Lower lobe of right lung (tissue), 2 donors: ENCODE measurements at regions not wholly inside any gene's neighbourhood (a gene's known extent, or its start where the extent isn't known, plus 50 kb on each side); places are given as distances from the start of the nearest gene placed in this dataset.
A peak's percentile ranks its signal among the peaks of the same experiment; 100 is the strongest.

Experiments used
- ATAC-seq, 2 donors: fragments of 200-7000 bp; cut with Tn5 transposase; one replicate each; pipeline ENCODE4 v1.9.1; 2020 to 2022; ENCODE audit warnings: mild to moderate bottlenecking in 2 of 2, moderate library complexity in 2 of 2
- DNase-seq: peaks from one replicate; pipeline ENCODE4 v3.0.0-alpha.2; 2020
- H3K27ac ChIP-seq: fragments of 200-600 bp; one replicate; pipeline ENCODE4 v1.8.0; 2022
- H3K27me3 ChIP-seq: fragments of 200-600 bp; one replicate; pipeline ENCODE4 v1.8.0; 2022; ENCODE audit warnings: low read depth
- H3K36me3 ChIP-seq: fragments of 200-600 bp; one replicate; pipeline ENCODE4 v1.8.0; 2022; ENCODE audit warnings: mild to moderate bottlenecking
- H3K4me1 ChIP-seq: fragments of 200-600 bp; one replicate; pipeline ENCODE4 v1.8.0; 2022
- H3K4me3 ChIP-seq: fragments of 200-600 bp; one replicate; pipeline ENCODE4 v1.8.0; 2022; ENCODE audit warnings: mild to moderate bottlenecking
- H3K9me3 ChIP-seq: fragments of 200-600 bp; one replicate; pipeline ENCODE4 v1.8.0; 2022
- intact Hi-C: fragments of 100-400 bp; cut with DNase I; formaldehyde crosslinking; loops from one replicate; pipeline ENCODE4 v1.11.0; 2022
- TF ChIP-seq, protein P1 (sequence below): fragments of 200-600 bp; IDR thresholded peaks from one replicate; pipeline ENCODE4 v1.8.0; 2022; ENCODE audit warnings: antibody characterized with exemption, mild to moderate bottlenecking
- donor health status: DM: no; HTN: yes; CAD: no; lungs with severe emphysema.

DNA sequence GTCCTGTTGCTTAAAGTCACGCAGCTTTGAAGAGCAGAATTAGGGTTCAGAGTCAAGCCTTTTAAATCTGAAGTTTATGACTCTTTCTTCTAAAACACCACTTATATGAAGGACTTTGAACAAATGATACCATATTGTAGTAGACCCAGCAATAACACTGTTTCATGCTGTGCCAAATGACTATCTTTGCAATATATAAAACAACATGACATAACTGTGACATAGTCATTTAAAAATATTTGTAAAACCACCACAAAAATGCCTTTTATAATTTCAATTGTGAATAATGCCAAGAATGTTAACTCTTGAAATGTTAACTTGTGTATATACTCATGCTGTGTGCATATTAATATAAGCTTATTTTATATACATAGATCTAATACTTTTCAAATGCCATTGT is 452.1 kb upstream of the NEGR1 start:
- TF ChIP-seq, protein P1, sequence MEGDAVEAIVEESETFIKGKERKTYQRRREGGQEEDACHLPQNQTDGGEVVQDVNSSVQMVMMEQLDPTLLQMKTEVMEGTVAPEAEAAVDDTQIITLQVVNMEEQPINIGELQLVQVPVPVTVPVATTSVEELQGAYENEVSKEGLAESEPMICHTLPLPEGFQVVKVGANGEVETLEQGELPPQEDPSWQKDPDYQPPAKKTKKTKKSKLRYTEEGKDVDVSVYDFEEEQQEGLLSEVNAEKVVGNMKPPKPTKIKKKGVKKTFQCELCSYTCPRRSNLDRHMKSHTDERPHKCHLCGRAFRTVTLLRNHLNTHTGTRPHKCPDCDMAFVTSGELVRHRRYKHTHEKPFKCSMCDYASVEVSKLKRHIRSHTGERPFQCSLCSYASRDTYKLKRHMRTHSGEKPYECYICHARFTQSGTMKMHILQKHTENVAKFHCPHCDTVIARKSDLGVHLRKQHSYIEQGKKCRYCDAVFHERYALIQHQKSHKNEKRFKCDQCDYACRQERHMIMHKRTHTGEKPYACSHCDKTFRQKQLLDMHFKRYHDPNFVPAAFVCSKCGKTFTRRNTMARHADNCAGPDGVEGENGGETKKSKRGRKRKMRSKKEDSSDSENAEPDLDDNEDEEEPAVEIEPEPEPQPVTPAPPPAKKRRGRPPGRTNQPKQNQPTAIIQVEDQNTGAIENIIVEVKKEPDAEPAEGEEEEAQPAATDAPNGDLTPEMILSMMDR = no peak
- Histone ChIP-seq H3K4me1 (no peaks in the 10 kb centered on the region), H3K9me3 (no peaks in the 10 kb centered on the region), H3K4me3 (no peak overlapping the region), H3K27me3 (no peaks in the 10 kb centered on the region), H3K27ac (no peak overlapping the region), H3K36me3 (no peaks in the 10 kb centered on the region)
- ATAC-seq = no peak
- intact Hi-C loops = no loop called here
- DNase-seq = no peak

DNA sequence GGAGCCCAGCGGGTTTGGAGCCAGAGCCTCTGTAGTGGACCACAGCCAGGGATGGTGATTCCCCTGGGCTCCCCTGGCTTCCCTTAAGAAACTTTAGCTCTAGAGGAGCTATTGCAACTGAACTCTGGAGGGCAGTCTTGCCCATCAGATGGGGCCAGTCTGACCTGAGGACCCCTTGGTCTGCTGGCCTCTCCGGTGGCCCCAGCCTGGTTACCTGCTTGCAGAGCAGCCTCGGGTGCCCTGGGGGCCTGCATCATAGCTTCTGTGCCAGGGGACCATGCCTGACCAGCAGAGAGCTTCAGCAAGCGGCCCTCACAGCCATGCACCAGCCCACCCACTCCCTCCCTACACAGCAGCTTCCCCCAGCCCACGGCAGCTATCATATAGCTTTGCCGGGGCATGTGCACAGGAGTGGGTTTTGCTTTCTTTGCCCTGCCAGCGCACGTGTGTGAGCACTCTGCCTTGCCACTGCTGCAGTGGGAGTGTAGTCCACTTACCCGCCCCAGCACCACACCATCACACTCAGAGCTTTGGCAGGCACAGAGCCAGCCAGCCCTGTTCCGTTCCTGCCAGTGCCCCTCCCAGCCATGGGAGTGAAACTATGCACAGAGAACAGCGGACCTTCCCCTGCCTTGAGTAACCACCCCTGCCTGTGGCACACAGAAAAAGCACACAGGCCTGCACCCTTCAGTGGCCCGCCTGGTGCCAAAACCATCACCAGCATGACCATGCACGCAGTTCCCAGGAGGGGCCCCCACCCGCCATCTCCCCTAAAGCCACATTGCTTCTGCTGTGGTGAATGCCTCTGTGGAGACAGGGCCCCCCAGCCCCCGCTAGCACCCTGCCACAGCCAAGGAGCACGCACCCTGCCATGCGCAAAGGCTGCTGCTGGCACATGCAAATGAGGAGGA is 442.9 kb upstream of the NEGR1 start:
- TF ChIP-seq, protein P1 = no peak
- intact Hi-C loops = no loop called here

DNA sequence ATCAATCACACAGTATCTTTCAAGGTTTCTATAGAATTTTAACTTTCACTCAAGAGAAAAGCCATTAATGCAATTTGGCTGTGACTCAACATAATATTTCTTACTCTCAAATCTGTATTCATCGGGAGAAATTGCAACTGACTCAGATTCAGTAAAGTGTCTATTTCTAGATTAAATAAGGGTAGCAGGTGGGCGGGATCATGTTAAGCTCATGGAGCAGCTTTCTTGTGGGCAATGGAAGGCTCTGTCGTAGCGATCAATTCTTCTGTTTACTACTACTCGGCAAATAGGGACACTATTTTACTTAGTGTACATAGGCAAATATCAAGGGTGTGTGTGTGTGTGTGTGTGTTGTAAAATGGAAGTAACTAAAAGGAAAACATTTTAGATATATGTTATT is 423.6 kb upstream of the NEGR1 start:
- ATAC-seq (no peak), DNase-seq (no peak)
- intact Hi-C loops = no loop called here
- Histone ChIP-seq H3K4me3 (no peak overlapping the region), H3K4me1 (no peaks in the 10 kb centered on the region), H3K27ac (no peak overlapping the region), H3K27me3 (no peaks in the 10 kb centered on the region), H3K9me3 (no peaks in the 10 kb centered on the region), H3K36me3 (no peaks in the 10 kb centered on the region)
- TF ChIP-seq, protein P1 = no peak

More for the DNA sequence above, 442.9 kb upstream of the NEGR1 start:
- Histone ChIP-seq H3K9me3 (no peaks in the 10 kb centered on the region), H3K4me3 (no peak overlapping the region), H3K4me1 (no peaks in the 10 kb centered on the region), H3K27me3 (no peaks in the 10 kb centered on the region), H3K36me3 (no peaks in the 10 kb centered on the region), H3K27ac (no peak overlapping the region)
- ATAC-seq = no peak
- peak; percentile 41 for DNase-seq

DNA sequence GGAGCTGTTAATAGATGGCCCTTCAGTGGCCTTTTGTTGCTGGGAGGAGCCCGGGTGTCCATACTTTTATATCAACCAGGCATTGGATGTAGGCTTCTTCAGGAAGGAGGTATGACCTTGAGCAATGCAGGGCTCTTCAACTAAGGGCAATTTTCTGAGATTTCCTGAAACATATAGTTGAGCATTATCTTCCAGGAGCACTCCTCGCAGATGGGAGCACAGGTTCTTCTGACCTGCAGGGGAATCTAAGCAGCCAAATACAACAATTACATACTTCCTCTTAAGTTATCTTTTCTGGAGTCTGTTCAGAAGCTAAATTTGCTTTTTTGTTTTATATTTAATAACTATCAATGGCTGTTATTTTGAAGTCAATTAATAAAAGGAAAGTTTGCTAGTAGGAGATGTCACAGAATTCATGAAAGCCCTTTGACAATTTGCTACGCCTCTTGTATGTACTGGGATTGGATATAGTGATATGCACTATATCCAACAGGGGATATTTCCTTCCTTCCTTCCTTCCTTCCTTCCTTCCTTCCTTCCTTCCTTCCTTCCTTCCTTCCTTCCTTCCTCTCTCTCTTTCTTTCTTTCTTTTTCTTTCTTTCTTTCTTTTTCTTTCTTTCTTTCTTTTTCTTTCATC is 422.6 kb upstream of the NEGR1 start:
- no peaks in the 10 kb centered on the region for H3K9me3 ChIP-seq
- H3K27me3 ChIP-seq = no peaks in the 10 kb centered on the region
- ATAC-seq (no peak), DNase-seq (no peak)
- H3K4me1 ChIP-seq = no peaks in the 10 kb centered on the region
- H3K36me3 ChIP-seq = no peaks in the 10 kb centered on the region
- H3K4me3 ChIP-seq = no peak overlapping the region
- TF ChIP-seq, protein P1 = no peak
- no peak overlapping the region for H3K27ac ChIP-seq
- intact Hi-C loops = no loop called here

DNA sequence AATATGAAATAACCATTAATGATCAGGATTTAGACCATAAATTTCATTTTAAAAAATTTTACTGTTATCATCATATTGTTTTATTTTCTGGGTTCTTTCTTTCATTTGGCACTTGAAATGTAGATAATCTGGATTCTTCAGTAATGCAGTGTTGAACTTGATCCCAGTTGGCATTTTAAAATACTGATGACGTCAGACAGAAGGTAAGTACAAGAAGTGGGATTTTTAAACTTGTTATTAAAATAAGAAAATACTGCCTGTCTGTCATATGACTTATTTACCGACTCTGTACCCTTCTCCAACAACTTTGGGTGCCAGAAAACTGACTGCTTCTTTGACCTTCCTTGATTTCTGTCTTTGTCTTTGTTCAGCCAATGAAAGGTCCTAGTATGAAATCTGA is 415.1 kb upstream of the NEGR1 start:
- intact Hi-C loops = no loop called here
- no peaks in the 10 kb centered on the region for H3K27me3 ChIP-seq
- H3K27ac ChIP-seq = no peak overlapping the region
- ATAC-seq (no peak), DNase-seq (no peak)
- TF ChIP-seq, protein P1 = no peak
- no peaks in the 10 kb centered on the region for H3K36me3 ChIP-seq
- H3K4me1 ChIP-seq = no peaks in the 10 kb centered on the region
- H3K9me3 ChIP-seq = no peaks in the 10 kb centered on the region
- H3K4me3 ChIP-seq = no peak overlapping the region
